GM12874 (cell line): ENCODE measurements at regions not wholly inside any gene's neighbourhood (a gene's known extent, or its start where the extent isn't known, plus 50 kb on each side); places are given as distances from the start of the nearest gene placed in this dataset.

Experiments used
- CTCF ChIP-seq: IDR thresholded peaks from 2 replicates; pipeline ENCODE4 v1.5.1; 2011; ENCODE audit warnings: low read depth, mild to moderate bottlenecking, control low read depth, low read length, moderate library complexity; ENCODE audit not compliant: insufficient read depth

GRCh38 chr21:41650526-41651145 is 116.2 kb downstream of the RIPK4 start:
- TF ChIP-seq CTCF = no peak

DNA sequence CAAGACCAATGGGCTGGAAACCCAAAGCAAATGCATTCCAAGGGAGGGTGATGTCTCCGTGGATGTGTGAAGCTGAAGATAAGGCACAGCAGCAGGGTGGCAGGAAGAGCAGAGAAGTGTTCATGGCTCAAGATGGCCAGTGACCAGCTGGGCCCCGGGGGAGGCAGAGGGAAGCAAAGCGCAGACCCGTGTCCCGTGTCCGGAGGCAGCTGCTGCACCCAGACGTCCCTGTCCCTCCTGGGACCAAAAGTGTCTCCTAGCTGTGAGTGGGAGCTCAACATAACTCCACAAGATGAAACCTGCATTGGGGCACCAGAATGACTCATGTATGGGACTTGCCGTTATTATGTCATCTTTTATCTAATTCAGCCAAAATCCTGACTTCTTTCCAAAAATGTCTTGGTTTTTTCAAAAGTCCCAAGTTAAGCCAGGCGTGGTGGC is 118.2 kb downstream of the RIPK4 start:
- no peak for TF ChIP-seq CTCF

GRCh38 chr21:41647806-41648561 is 118.9 kb downstream of the RIPK4 start:
- TF ChIP-seq CTCF = no peak

- TF ChIP-seq CTCF = no peak
Measured at GRCh38 chr21:41643246-41643966, 123.4 kb downstream of the RIPK4 start.

DNA sequence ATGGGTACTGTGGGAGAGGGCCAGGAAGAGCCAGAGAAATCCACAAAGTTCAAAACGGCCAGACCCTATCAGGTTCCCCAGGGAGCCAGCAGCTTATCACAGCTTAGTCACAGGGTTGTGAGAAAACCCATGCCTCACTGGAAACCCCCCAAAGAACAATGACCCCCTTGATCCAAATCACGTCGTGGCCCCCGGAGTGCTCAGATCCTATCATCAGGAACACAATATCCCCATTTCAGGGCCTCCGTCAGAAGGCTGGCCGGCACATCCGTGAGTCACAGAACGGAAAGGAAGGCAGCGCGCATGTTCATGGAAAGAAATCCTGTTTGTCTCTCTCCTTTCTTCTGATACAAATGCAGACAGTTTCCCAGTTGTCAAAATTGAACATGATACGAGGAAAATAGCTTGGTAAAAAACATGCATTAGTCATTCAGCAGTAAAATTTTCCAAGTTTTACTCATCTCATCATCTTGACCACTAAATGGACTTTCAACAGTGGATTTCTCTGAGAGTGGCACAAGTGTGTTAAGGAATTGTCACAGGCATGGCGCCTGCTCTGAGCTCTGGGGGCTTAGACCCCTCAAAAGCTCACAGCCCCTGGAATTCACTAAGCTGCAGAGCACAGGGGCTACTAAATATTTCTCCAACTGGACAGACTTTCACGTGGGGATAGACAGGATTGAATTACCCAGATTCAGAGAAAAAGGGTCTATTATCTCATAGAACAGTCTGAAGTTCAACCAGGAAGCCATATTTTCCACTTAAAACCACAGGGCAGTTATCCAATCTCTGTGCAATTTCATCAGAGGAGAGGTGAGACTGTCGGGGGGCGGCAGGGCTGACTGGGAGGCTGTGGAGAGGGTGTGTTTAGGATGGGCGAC is 124.8 kb downstream of the RIPK4 start:
- TF ChIP-seq CTCF = no peak

DNA sequence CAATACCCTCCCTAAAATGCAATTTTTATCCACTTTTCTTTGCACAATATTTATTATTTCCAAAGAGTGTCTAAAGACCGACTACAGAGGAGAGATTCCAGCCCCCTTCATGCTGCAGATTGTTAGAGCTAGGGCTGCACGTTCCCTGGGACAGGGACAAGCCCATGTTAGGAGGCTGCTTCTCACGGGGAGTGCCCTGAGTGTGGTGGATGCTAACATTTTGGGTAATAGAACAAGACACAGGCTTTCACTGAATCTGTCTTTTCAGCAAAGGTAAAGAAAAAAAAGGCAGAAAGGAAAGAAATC is 125.4 kb downstream of the RIPK4 start:
- no peak for TF ChIP-seq CTCF
